Prostate gland (tissue), 2 donors: ENCODE measurements at regions not wholly inside any gene's neighbourhood (a gene's known extent, or its start where the extent isn't known, plus 50 kb on each side); places are given as distances from the start of the nearest gene placed in this dataset.

ENCODE experiments used
- POLR2A ChIP-seq: fragments of 450-650 bp; IDR thresholded peaks from one replicate; pipeline ENCODE4 v1.6.1; 2016; ENCODE audit warnings: antibody characterized with exemption, mild to moderate bottlenecking
- TF ChIP-seq, protein P1 (sequence below), 4 experiments: fragments of 200-600 bp in 2 of 4; fragments of 450-650 bp in 2 of 4; sonication (generic) in 2 of 4; IDR thresholded peaks; 1 replicate in 3 of 4; 2 replicates in 1 of 4; pipeline ENCODE4 v1.5.1; 2016 to 2019; ENCODE audit warnings: antibody characterized with exemption in 4 of 4, mild to moderate bottlenecking in 2 of 4, moderate library complexity in 2 of 4

DNA sequence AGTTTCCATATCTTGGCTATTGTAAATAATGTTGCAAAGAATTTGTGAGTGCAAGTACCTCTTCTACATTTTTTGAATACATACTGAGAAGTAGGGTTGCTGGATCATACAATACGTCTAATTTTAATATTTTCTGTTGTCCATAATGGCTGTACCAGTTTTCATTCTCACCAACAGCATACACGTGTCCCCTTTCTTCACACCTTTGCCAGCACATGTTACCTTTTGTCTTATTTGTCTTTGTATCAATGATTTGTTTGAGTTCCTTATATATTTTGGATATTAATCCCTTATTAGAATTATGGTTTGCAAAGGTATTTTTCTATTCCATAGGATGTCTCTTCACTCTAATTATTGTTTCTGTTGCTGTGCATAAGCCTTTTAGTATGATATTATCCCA is 904.3 kb downstream of the METTL15 start:
- TF ChIP-seq POLR2A, result no peak
- TF ChIP-seq, protein P1, sequence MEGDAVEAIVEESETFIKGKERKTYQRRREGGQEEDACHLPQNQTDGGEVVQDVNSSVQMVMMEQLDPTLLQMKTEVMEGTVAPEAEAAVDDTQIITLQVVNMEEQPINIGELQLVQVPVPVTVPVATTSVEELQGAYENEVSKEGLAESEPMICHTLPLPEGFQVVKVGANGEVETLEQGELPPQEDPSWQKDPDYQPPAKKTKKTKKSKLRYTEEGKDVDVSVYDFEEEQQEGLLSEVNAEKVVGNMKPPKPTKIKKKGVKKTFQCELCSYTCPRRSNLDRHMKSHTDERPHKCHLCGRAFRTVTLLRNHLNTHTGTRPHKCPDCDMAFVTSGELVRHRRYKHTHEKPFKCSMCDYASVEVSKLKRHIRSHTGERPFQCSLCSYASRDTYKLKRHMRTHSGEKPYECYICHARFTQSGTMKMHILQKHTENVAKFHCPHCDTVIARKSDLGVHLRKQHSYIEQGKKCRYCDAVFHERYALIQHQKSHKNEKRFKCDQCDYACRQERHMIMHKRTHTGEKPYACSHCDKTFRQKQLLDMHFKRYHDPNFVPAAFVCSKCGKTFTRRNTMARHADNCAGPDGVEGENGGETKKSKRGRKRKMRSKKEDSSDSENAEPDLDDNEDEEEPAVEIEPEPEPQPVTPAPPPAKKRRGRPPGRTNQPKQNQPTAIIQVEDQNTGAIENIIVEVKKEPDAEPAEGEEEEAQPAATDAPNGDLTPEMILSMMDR (IDR thresholded peaks at IDR 0.05), result no peak
